ENCODE measurements at regions not wholly inside any gene's neighbourhood (a gene's known extent, or its start where the extent isn't known, plus 50 kb on each side); places are given as distances from the start of the nearest gene placed in this dataset.

- Histone ChIP-seq H2BK5ac (ENCODE audit: low read depth, low read length) (no peak overlapping the region), H3K79me2 (ENCODE audit: control insufficient read depth in 1 of 2, insufficient read depth in 2 of 2, low read length in 2 of 2) (no peaks in the 10 kb centered on the region), H2BK12ac (ENCODE audit: low read depth, low read length) (no peak overlapping the region), H4K91ac (replicated peaks; ENCODE audit: insufficient read length, low read length) (no peak overlapping the region), H4K8ac (ENCODE audit: extremely low read depth, insufficient read depth, low read length) (no peak overlapping the region), H3K23ac (ENCODE audit: insufficient read length) (no peak overlapping the region), H3K23me2 (ENCODE audit: low read depth, low read length) (no peaks in the 10 kb centered on the region; the same call in 1 of the 2 replicates), H2AFZ (ENCODE audit: low read length) (no peak overlapping the region), H3K36me3 (ENCODE audit: control insufficient read depth in 2 of 4, insufficient read depth in 4 of 4, low read length in 3 of 4) (no peaks in the 10 kb centered on the region), H3K4me2 (ENCODE audit: insufficient read depth in 1 of 2, low read depth in 2 of 2, low read length in 2 of 2) (no peak overlapping the region), H2BK120ac (replicated peaks; ENCODE audit: low read depth, low read length) (no peak overlapping the region), H3K18ac (ENCODE audit: extremely low read depth, low read length) (no peak overlapping the region), H3K79me1 (ENCODE audit: low read depth, low read length) (no peaks in the 10 kb centered on the region), H3K4me1 (replicated peaks in 1 of 4; ENCODE audit: control insufficient read depth in 3 of 4, insufficient read depth in 4 of 4, low read length in 3 of 4) (peaks cover 0 to 4% (median under 1%) of the 10 kb centered on the region in 4 experiments; a peak in 2 of 7 replicates), H3K9ac (replicated peaks in 1 of 4; ENCODE audit: extremely low read depth in 1 of 4, low read depth in 3 of 4, low read length in 3 of 4) (no peak overlapping the region), H4K5ac (ENCODE audit: insufficient read length, low read depth, low read length) (no peak overlapping the region), H3K14ac (ENCODE audit: insufficient read length) (no peak overlapping the region), H3K4ac (replicated peaks; ENCODE audit: insufficient read length, low read depth, low read length) (no peak overlapping the region), H2AK5ac (ENCODE audit: low read depth, low read length) (no peak overlapping the region), H3K27me3 (replicated peaks in 1 of 4; ENCODE audit: control insufficient read depth in 3 of 4, extremely low read depth in 1 of 4, insufficient read depth in 3 of 4, low read length in 3 of 4) (no peaks in the 10 kb centered on the region), H3K4me3 (ENCODE audit: extremely low read depth in 1 of 4, insufficient read depth in 2 of 4, low read depth in 3 of 4, low read length in 4 of 4) (no peak overlapping the region), H2BK15ac (ENCODE audit: low read length) (no peak overlapping the region), H3K56ac (replicated peaks; ENCODE audit: insufficient read length, low read depth, low read length) (no peak overlapping the region), H3K27ac (ENCODE audit: low read depth, low read length) (no peak overlapping the region), H2BK20ac (ENCODE audit: low read length) (no peak overlapping the region), H3K9me3 (ENCODE audit: insufficient read depth in 2 of 2, low read depth in 1 of 2, low read length in 1 of 2) (no peaks in the 10 kb centered on the region), H4K20me1 (replicated peaks in 1 of 2; ENCODE audit: control insufficient read depth in 1 of 2, insufficient read depth in 2 of 2, low read length in 2 of 2) (no peaks in the 10 kb centered on the region)
- DNase-seq (ENCODE audit: low read depth in 1 of 2, low spot score in 2 of 2) (no peak), FAIRE-seq (no peak)
- CTCF ChIA-PET (ENCODE audit: partially characterized antibody) = interaction anchor here (1.2 kb wide), 1 partner anchor 68 kb away, joined by 3 read pairs; no protein-coding TSS in a partner anchor
- POLR2A ChIA-PET (ENCODE audit: partially characterized antibody) = no interaction called here
- 92% methylated on average over 8 of the region's 8 CpGs; no CpG with 5 or more reads in 1 of the 2 experiments for WGBS, 2 experiments (ENCODE audit: extremely low coverage in 1 of 2, insufficient coverage in 1 of 2, insufficient read length in 1 of 2, insufficient replicate concordance in 2 of 2, low coverage in 1 of 2, low lambda C conversion rate in 2 of 2, missing lambda C conversion rate in 1 of 2)
- no peak for TF ChIP-seq CHD2 (IDR thresholded peaks at IDR 0.05; ENCODE audit: low read length)
- TF ChIP-seq CTCF (IDR thresholded peaks at IDR 0.05; ENCODE audit: control extremely low read depth in 1 of 3, insufficient read depth in 1 of 3, low read depth in 1 of 3, low read length in 3 of 3) = no peak
- no peak for TF ChIP-seq BCL11A (IDR thresholded peaks at IDR 0.05; ENCODE audit: low read depth in 2 of 2, low read length in 2 of 2)
- TF ChIP-seq GTF2F1 (IDR thresholded peaks at IDR 0.05; ENCODE audit: borderline replicate concordance, low read depth, low read length) = no peak
These were observed 268.4 kb upstream of the MYT1L start for GRCh38 chr2:2599441-2599840.

Data from H1 (cell line).